SJCRH30 (cell line): ENCODE measurements at regions not wholly inside any gene's neighbourhood (a gene's known extent, or its start where the extent isn't known, plus 50 kb on each side); places are given as distances from the start of the nearest gene placed in this dataset.

ENCODE experiments used
- DNase-seq, 2 experiments: peaks; one replicate each; pipeline ENCODE4 v3.0.0-alpha.2; 2015 to 2020
- H3K27ac ChIP-seq: fragments of 250-450 bp; sonication (Bioruptor Pico); 2 replicates; pipeline ENCODE4 v1.5.1; 2020; ENCODE audit warnings: mild to moderate bottlenecking, moderate library complexity
- H3K27me3 ChIP-seq: fragments of 250-450 bp; sonication (Bioruptor Pico); 2 replicates; pipeline ENCODE4 v1.5.1; 2020; ENCODE audit warnings: mild to moderate bottlenecking, moderate library complexity
- H3K36me3 ChIP-seq: fragments of 250-450 bp; sonication (Bioruptor Pico); 2 replicates; pipeline ENCODE4 v1.5.1; 2020; ENCODE audit warnings: mild to moderate bottlenecking, moderate library complexity
- H3K4me1 ChIP-seq: fragments of 250-450 bp; sonication (Bioruptor Pico); 2 replicates; pipeline ENCODE4 v1.5.1; 2020; ENCODE audit warnings: mild to moderate bottlenecking, moderate library complexity
- H3K4me3 ChIP-seq: fragments of 250-450 bp; sonication (Bioruptor Pico); 2 replicates; pipeline ENCODE4 v1.5.1; 2020; ENCODE audit warnings: mild to moderate bottlenecking, moderate library complexity
- H3K9me3 ChIP-seq: fragments of 250-450 bp; sonication (Bioruptor Pico); replicated peaks from 2 replicates; pipeline ENCODE4 v1.5.1; 2020; ENCODE audit warnings: mild to moderate bottlenecking, moderate library complexity

DNA sequence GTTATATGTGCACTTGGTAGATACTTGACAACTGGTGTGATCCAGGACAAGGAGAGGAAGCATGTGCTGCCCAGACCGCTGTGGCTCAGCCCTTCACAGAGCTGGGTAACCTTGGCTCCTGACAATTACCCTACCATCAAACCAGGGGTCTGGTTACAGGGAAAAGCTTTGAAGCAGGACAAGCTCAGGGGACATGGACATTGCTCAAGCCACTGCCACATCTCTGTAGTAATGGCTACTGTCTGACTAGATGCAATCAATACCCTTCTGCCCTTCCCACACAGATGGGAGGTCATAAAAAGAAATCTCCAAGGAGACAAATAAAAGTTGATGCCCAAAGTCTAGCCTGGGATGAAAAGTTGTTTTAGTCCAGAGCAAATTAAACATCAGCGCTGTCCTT is 577.4 kb downstream of the MED13L start:
- Histone ChIP-seq H3K4me1 (no peaks in the 10 kb centered on the region), H3K27me3 (no peaks in the 10 kb centered on the region), H3K36me3 (no peaks in the 10 kb centered on the region), H3K9me3 (no peaks in the 10 kb centered on the region), H3K27ac (no peak overlapping the region), H3K4me3 (no peak overlapping the region)
- DNase-seq = no peak

DNA sequence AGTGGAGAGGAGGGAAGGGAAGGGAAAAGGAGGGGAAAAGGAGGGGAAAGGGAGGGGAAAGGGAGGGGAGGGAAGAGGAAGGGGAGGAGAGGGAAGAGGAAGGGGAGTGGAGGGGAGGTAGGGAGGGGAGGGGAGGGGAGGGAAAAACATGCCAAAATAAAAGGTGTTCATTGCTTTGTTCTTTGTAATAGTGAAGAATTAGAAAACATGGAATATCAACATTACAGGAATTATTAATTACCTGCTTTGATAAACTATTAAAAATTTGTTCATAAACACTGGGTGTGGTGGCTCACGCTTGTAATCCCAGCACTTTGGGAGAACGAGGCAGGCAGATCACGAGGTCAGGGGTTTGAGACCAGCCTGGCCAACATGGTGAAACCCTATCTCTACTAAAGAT is 579.2 kb downstream of the MED13L start:
- no peak overlapping the region for H3K27ac ChIP-seq
- no peaks in the 10 kb centered on the region for H3K27me3 ChIP-seq
- no peaks in the 10 kb centered on the region for H3K9me3 ChIP-seq
- H3K36me3 ChIP-seq = no peaks in the 10 kb centered on the region
- no peaks in the 10 kb centered on the region for H3K4me1 ChIP-seq
- no peak for DNase-seq
- H3K4me3 ChIP-seq = no peak overlapping the region

DNA sequence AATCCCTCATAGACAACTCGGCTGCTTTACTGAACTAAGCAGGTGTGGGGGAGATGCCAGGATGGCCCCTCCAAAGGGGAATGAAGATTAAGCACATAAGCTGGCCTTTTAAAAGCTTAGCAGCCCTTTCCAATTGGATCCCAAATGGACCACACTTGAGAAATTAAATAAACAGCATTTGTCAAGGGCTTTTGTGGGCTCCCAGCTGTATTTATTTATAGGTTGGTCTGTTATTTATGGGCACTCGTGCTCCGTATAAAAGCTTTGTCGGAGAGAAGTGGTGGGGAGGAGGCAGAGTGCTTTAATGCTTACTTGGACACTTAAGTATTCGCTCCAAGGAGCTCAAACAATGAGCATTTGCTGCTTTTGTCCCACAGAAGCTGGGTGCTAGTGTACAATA is 580.2 kb downstream of the MED13L start:
- H3K27me3 ChIP-seq = no peaks in the 10 kb centered on the region
- no peak overlapping the region for H3K27ac ChIP-seq
- H3K9me3 ChIP-seq = no peaks in the 10 kb centered on the region
- no peak overlapping the region for H3K4me3 ChIP-seq
- no peaks in the 10 kb centered on the region for H3K4me1 ChIP-seq
- no peaks in the 10 kb centered on the region for H3K36me3 ChIP-seq
- DNase-seq = peak; percentile 33 to 49

DNA sequence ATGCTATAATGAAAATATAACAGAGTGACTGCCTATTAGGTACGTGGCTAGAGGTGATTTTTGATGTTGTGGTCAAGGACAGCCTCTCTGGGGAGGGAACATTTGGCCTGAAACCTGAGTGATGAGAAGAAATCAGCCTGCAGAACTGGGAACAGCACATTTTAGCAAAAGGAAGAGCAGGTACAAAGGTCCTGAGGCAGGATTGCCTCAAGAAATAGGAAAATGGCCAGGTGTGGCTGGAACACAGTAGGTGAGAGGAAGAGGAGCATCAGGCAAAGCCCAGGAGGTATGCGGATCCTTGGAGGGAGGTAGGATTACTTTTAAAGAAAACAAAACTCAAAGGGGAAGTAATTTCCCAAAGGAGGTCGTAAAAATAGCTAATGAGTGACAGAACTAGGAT is 582.9 kb downstream of the MED13L start:
- no peak for DNase-seq
- Histone ChIP-seq H3K9me3 (no peaks in the 10 kb centered on the region), H3K4me3 (no peak overlapping the region), H3K36me3 (no peaks in the 10 kb centered on the region), H3K4me1 (no peaks in the 10 kb centered on the region), H3K27ac (no peak overlapping the region), H3K27me3 (no peaks in the 10 kb centered on the region)

DNA sequence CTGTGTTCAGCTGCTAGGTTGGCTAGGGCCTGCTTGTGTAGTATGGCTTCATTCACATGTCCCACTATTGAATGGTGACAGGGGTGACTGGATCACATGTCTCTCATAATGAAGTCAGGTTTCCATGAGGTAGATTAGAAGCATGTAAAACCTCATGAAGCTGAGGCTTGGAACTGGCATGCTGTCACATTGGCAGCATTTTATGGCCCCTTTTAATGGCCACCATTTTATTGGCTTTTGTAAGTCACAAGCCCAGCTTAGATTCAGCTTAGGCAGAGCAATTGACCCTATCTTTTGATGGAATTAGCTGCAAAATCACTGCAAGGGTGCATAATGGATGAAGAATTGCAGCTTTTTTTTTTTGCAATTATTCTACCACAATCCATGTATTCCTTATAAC is 583.5 kb downstream of the MED13L start:
- Histone ChIP-seq H3K4me1 (no peaks in the 10 kb centered on the region), H3K27me3 (no peaks in the 10 kb centered on the region), H3K9me3 (no peaks in the 10 kb centered on the region), H3K27ac (no peak overlapping the region), H3K4me3 (no peak overlapping the region), H3K36me3 (no peaks in the 10 kb centered on the region)
- DNase-seq = no peak

DNA sequence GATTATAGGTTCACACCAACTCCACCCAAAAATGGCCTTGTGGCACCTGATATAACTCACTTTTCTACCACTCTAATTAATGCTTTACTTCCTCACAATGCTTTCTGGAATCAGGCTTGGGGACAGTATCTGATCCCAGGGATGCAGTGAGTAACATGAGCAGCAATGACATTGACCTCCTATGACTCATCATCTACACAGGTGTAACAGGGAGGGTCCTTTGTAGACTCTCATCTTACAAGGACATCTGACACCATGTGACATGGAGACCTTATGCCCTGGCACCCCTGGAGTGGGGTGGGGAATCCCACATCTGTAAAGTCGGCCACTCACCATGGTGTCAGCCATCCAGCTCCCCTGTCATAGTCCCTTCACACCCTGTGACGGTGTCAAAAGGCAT is 586.4 kb downstream of the MED13L start:
- H3K36me3 ChIP-seq = no peaks in the 10 kb centered on the region
- H3K9me3 ChIP-seq = no peaks in the 10 kb centered on the region
- DNase-seq = no peak
- H3K27me3 ChIP-seq = no peaks in the 10 kb centered on the region
- no peaks in the 10 kb centered on the region for H3K4me1 ChIP-seq
- no peak overlapping the region for H3K4me3 ChIP-seq
- H3K27ac ChIP-seq = no peak overlapping the region

DNA sequence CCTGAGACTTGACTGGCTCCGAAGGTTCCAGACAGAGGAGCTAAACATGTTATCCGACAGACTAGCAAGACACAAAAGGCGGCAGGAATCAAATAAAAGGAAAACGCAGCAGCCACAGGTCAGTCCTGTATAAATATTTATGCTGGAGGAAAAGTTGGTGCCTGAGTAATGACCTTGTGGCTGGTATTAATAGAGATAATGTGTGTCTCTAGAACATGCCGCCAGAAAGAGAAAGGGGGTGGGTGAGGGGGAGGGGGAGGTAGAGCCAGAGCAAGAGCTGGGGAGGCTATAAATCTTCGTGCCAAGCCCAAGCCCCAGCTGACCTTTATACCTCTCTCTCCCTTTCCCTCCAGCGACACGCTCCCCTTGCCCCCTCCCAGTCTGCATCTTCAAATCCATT is 590.4 kb downstream of the MED13L start:
- H3K27me3 ChIP-seq = no peaks in the 10 kb centered on the region
- no peaks in the 10 kb centered on the region for H3K4me1 ChIP-seq
- no peak overlapping the region for H3K4me3 ChIP-seq
- no peaks in the 10 kb centered on the region for H3K36me3 ChIP-seq
- DNase-seq = no peak
- H3K27ac ChIP-seq = no peak overlapping the region
- H3K9me3 ChIP-seq = no peaks in the 10 kb centered on the region

DNA sequence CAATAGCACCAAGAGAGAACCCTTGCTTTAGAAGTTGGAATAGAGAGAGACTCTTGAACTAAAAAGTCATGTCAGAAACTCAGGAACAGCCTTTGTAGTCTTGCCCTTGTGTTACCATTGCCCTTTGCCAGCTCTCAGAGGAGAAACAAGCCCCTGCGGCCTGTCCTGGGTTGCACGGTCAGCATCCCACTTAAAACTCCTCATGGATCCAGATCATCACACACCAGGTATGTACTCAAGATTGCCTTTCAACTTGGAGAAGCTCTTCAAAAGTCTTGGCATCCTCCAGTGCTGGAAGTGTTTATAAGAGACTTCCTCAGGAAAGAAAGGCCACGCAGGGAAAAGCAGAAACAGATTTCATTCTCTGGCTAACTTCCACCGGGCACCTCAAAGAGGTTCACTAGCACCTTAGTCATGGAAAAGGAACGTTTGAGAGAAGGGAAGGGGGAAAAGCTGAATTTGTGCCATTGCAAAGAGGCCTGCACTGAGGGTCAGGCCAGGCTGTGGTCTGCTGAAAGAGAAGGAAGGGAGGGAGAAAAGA is 594.2 kb downstream of the MED13L start:
- Histone ChIP-seq H3K4me1 (no peaks in the 10 kb centered on the region), H3K27ac (no peak overlapping the region), H3K4me3 (no peak overlapping the region), H3K36me3 (no peaks in the 10 kb centered on the region), H3K27me3 (no peaks in the 10 kb centered on the region), H3K9me3 (no peaks in the 10 kb centered on the region)
- DNase-seq = no peak

DNA sequence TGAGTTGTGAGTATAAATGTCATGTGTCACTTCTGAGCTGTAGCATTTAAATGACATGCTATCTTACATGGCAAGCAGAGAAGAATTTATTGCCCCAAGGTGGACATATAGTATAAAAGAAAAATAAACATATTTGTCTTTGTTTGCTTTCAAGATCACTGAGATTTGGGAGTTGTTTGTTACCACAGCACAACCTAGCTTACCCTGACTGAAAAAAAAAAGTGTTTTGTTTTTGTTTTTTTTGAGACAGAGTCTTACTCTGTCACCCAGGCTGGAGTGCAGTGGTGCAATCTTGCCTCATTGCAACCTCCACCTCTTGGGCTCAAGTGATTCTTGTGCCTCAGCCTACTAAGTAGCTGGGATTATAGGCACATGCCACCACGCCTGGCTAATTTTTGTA is 596.5 kb downstream of the MED13L start:
- no peak overlapping the region for H3K27ac ChIP-seq
- H3K4me1 ChIP-seq = no peaks in the 10 kb centered on the region
- no peak for DNase-seq
- H3K9me3 ChIP-seq = no peaks in the 10 kb centered on the region
- no peak overlapping the region for H3K4me3 ChIP-seq
- no peaks in the 10 kb centered on the region for H3K36me3 ChIP-seq
- no peaks in the 10 kb centered on the region for H3K27me3 ChIP-seq

DNA sequence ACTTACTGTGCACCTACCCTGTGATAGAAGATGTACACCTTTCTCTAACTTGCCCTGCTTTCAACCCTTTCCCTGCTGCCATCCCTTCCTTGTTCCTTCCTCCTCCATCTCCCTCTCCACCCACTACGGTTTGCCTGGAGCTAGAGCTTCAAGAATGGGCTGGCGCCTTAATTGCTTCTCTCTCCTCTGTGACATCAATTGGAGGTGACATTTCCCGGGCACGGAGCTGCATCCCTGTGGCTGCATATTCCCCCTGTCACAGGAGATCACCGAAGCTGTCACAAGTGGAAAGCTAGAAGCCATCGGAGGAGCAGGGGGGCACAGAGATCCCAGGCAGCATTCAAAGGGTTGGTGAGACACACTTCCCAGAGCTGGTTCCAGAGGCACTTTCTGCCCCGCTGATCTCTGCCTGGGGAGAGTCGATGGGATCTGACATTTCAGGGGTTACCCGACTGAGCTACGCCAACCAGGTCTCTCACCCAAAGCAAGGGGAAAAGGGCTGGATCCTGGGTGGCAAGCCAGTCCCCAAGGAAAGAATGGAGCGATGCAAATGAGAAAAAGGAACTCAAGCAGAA is 604.9 kb downstream of the MED13L start:
- H3K4me3 ChIP-seq = no peak overlapping the region
- no peaks in the 10 kb centered on the region for H3K4me1 ChIP-seq
- no peaks in the 10 kb centered on the region for H3K9me3 ChIP-seq
- H3K27ac ChIP-seq = no peak overlapping the region
- DNase-seq = no peak
- H3K27me3 ChIP-seq = no peaks in the 10 kb centered on the region
- no peaks in the 10 kb centered on the region for H3K36me3 ChIP-seq

DNA sequence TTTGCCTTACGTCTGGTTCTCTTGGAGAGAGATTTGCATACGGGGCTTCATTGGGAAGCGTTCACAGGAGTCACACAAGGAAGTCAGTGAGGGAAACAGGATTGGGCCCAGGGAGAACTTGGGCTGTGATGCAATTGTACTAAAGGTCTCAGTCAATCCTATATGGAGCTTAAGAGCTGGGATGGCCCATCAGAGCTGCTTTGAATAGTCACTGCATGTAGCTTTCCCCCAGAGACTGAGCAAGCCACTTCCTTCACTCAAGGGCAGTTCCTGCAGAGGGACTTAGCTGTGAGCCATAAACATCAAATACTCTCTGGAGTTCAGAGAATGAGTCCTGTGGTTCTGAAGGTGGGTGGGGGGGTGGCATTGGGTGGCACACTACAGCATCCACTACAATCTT is 605.4 kb downstream of the MED13L start:
- H3K27ac ChIP-seq = no peak overlapping the region
- no peaks in the 10 kb centered on the region for H3K4me1 ChIP-seq
- no peak for DNase-seq
- no peaks in the 10 kb centered on the region for H3K9me3 ChIP-seq
- H3K4me3 ChIP-seq = no peak overlapping the region
- no peaks in the 10 kb centered on the region for H3K27me3 ChIP-seq
- H3K36me3 ChIP-seq = no peaks in the 10 kb centered on the region

DNA sequence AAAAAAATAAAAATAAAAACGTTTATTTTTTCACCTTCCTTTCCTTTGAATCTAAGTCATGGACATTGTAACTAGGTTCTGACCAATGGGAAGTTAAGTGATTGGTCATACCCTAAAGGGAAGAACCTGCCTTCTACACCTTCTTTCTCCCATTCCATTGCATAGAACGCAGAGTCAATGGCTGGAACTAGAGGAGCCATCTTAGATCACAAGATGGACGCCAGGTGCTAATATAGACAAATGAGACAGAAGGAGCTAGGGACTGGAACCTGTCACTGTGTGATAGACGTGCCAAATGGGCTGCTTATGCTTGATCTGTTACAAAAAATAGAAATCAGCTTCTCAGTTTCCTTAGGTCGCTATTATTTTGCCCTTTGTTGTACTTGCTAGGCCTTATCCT is 606.6 kb downstream of the MED13L start:
- Histone ChIP-seq H3K27ac (no peak overlapping the region), H3K4me3 (no peak overlapping the region), H3K4me1 (no peaks in the 10 kb centered on the region), H3K27me3 (no peaks in the 10 kb centered on the region), H3K9me3 (no peaks in the 10 kb centered on the region), H3K36me3 (no peaks in the 10 kb centered on the region)
- no peak for DNase-seq

DNA sequence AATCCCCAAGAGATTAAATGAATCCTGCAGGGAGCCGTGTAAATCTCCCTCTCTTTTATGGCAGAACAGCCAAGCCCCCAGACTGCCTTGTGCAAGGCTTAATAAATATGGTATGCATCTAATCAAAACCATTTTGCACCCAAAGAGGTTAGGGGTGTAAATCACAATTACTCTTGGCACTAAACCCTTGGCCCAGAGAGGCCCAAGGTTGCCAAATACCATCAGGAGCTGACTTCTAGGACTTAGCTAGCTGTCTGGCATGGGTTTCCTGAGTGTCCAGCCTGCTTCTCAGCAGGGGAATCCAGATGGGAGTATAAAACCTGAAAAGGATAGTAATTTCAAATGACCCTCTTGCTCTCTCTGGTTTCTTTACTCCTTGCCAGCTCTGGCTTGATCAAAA is 610.4 kb downstream of the MED13L start:
- Histone ChIP-seq H3K36me3 (no peaks in the 10 kb centered on the region), H3K4me3 (no peak overlapping the region), H3K27me3 (no peaks in the 10 kb centered on the region), H3K27ac (no peak overlapping the region), H3K4me1 (no peaks in the 10 kb centered on the region), H3K9me3 (no peaks in the 10 kb centered on the region)
- DNase-seq = no peak

DNA sequence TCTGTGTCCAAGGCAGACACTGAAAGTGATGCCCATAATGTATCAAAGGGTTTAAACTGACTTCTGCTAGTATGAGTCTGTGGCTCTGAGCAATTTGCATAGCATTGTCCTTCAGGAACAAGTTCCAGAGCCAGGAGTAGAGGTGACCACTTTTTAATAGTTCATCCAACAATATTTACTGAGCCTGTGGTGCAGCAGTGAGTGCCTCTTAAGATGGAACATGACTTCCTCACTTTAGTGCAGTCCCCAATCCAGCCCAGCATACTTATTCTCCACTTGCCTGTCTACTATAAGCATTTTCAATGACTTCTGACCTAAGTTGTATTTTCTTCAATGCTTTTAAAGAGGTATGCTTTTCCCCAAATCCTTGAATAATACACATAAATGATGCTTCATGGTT is 611.3 kb downstream of the MED13L start:
- H3K4me1 ChIP-seq = no peaks in the 10 kb centered on the region
- no peaks in the 10 kb centered on the region for H3K9me3 ChIP-seq

DNA sequence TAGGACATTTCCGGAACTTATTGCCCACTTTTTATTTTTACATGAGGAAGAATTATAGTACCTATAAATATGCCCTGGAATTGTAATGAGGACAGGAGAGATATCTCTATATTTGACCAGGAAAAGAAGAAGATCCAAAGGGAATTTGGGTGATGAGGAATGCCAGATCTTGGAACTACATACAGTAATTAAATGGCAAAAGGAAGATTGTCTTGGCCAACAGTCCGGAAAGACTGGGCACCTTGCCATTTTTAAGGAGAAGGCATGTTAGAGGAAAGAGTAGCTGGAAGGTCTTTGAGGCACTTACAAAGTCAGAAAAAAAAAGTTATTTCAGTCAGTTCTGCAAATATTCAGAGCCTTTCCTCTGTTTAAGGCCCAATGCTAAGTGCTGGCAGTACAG is 616.4 kb downstream of the MED13L start:
- Histone ChIP-seq H3K4me1 (no peaks in the 10 kb centered on the region), H3K4me3 (no peak overlapping the region), H3K27me3 (no peaks in the 10 kb centered on the region), H3K9me3 (no peaks in the 10 kb centered on the region), H3K27ac (no peak overlapping the region), H3K36me3 (no peaks in the 10 kb centered on the region)
- DNase-seq = no peak

More for the DNA sequence above, 611.3 kb downstream of the MED13L start:
- no peaks in the 10 kb centered on the region for H3K27me3 ChIP-seq
- DNase-seq = no peak
- H3K27ac ChIP-seq = no peak overlapping the region
- H3K36me3 ChIP-seq = no peaks in the 10 kb centered on the region
- no peak overlapping the region for H3K4me3 ChIP-seq

DNA sequence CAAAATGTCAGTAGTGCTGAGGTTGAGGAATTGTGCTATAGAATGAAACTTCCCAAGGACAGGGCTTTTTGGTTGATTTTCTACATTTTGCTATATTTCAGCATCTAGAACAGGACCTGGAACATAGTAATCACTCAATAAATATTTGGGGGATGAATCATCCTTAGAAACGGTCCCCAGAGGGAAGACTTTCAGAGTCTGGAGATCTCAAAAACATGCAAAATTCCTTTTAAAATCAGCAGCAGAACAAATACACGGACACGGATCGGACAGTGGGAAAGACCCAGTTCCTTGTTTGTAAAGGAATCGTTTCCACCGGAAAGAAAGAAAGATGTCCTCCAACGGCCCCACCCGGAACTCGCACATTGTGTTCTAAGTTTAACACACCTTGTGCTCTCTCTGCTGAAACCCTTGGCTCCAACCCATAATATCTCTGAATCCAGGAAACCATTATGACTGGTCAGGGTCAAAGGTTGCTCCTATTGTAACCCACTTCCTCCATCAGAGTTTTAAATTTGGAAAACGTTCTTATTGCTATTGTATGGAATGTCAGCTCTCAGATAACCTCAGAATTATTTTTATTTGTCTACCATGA is 617.2 kb downstream of the MED13L start:
- Histone ChIP-seq H3K9me3 (no peaks in the 10 kb centered on the region), H3K4me1 (no peaks in the 10 kb centered on the region), H3K27me3 (no peaks in the 10 kb centered on the region), H3K4me3 (no peak overlapping the region), H3K36me3 (no peaks in the 10 kb centered on the region), H3K27ac (no peak overlapping the region)
- no peak for DNase-seq
